GM18909 (cell line): ENCODE measurements at regions not wholly inside any gene's neighbourhood (a gene's known extent, or its start where the extent isn't known, plus 50 kb on each side); places are given as distances from the start of the nearest gene placed in this dataset.

Source experiments
- ATAC-seq: cut with Tn5 transposase; IDR thresholded peaks from one replicate; pipeline ENCODE4 v1.9.1; 2021; ENCODE audit warnings: mild to moderate bottlenecking; ENCODE audit not compliant: unreplicated experiment, poor library complexity

- no peak for ATAC-seq
These were observed 98.1 kb upstream of the TNFAIP3 start for GRCh38 chr6:137768935-137769334.

- no peak for ATAC-seq
These were observed 97.2 kb upstream of the TNFAIP3 start for GRCh38 chr6:137769797-137770362.

- no peak for ATAC-seq
These were observed 94.4 kb upstream of the TNFAIP3 start for GRCh38 chr6:137772541-137773250.

- no peak for ATAC-seq
These were observed 91.8 kb upstream of the TNFAIP3 start for GRCh38 chr6:137775227-137775626.

GRCh38 chr6:137775720-137776119 lies 91.3 kb upstream of the TNFAIP3 start:
- no peak for ATAC-seq

- no peak for ATAC-seq
These were observed 90.8 kb upstream of the TNFAIP3 start for GRCh38 chr6:137776256-137776655.

GRCh38 chr6:137776786-137777686 lies 90.0 kb upstream of the TNFAIP3 start:
- no peak for ATAC-seq

GRCh38 chr6:137777687-137778075 lies 89.4 kb upstream of the TNFAIP3 start:
- no peak for ATAC-seq

- ATAC-seq, result no peak
These were observed 87.1 kb upstream of the TNFAIP3 start for GRCh38 chr6:137779982-137780381.

- ATAC-seq, result no peak
These were observed 86.5 kb upstream of the TNFAIP3 start for GRCh38 chr6:137780447-137781034.

GRCh38 chr6:137781639-137782038 lies 85.4 kb upstream of the TNFAIP3 start:
- ATAC-seq, result no peak

- no peak for ATAC-seq
These were observed 84.7 kb upstream of the TNFAIP3 start for GRCh38 chr6:137782166-137783039.

- ATAC-seq, result no peak
These were observed 83.3 kb upstream of the TNFAIP3 start for GRCh38 chr6:137783710-137784109.

GRCh38 chr6:137784583-137784982 lies 82.5 kb upstream of the TNFAIP3 start:
- ATAC-seq, result no peak

- no peak for ATAC-seq
These were observed 80.0 kb upstream of the TNFAIP3 start for GRCh38 chr6:137787016-137787415.

- ATAC-seq, result no peak
These were observed 78.8 kb upstream of the TNFAIP3 start for GRCh38 chr6:137788248-137788647.

- peak; percentile 10 for ATAC-seq
These were observed 75.5 kb upstream of the TNFAIP3 start for GRCh38 chr6:137791281-137792159.

GRCh38 chr6:137792160-137793033 lies 74.7 kb upstream of the TNFAIP3 start:
- no peak for ATAC-seq
